Muscle of back (tissue), 3 donors: ENCODE measurements at regions not wholly inside any gene's neighbourhood (a gene's known extent, or its start where the extent isn't known, plus 50 kb on each side); places are given as distances from the start of the nearest gene placed in this dataset.
A peak's percentile ranks its signal among the peaks of the same experiment; 100 is the strongest.

Source experiments
- DNase-seq, 3 donors: peaks; one replicate each; pipeline versions ENCODE4 v3.0.0 to v3.0.0-alpha.2; 2013

DNA sequence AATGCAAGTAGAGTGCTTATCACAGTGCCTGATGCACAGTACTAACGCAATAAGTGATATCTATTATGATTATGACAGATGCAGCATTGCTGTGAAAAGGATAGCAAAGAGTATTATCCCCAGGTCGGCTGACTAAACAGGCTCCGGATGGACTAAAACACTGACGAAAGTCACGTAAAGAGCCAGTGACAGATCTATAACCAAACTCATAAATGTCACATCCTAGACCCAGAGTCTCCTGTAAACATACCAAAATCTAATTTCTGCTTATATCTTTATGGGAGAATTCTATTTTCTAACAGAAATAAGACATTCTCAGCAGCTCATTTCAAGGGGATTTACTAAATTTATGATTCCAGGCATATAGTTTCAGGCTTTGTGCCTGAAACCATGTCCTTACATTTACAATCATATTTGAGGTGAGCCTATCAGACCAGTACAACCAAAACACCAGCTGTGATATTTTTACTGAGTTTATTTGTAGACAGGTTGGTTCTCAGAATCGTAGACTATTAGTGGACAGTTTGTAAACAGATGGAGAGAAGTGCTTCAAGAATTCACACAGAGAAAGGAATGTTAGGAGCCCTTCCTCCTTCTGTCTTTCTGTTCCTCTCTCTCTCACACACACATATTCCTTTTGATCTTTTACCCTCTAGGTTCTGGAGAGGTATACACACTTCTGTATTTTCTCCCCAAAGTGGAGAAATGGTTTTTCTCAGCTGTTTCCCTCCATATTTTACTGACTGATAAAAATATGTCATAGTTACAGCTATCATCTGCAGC lies 52.4 kb upstream of the WDR26 start:
- no peak for DNase-seq

GRCh38 chr1:224488806-224489499 lies 54.4 kb upstream of the WDR26 start:
- no peak for DNase-seq

- DNase-seq = no peak
Observed at GRCh38 chr1:224489534-224490365, 55.2 kb upstream of the WDR26 start.

DNA sequence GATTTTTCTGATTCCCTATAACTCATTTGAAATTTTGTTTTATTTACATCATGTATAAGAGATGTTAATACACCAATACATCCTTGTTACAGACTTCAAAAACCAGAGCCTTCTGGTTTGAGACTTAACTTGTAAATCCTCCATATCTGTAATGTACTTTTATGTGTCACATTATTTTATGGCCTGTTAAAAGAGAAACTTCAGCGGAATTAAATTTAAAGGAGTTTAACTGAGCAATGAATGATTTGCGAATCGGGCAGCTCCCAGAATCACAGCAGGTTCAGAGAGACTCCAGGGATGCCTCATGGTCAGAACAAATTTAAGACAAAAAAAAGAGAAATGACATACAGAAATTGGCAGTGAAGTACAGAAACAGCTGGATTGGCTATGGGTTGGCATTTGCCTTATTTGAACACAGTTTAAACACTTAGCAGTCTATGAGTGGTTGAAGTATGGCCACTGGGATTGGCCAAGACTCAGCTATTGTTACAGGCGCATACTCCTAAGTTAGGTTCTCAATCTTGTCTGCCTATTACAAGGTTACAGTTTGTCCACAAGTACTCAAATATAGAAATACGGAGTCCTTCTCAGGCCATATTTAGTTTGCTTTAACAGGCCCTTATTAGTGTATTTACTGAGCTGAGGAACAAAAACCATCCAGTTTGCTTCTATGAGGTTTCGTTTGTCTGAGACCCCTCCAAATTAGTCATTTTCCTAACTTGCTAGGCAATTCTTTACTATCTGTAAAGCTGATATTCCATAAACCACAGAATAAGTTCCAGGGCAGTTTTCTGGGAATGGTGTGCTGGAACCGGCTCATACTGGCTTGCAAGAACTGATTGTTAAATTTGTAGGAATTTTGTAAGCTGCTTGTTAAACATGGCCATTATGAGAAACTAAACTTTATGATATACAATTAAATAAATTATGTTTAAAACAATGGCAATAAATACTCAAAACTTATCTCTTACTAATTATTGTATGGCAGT lies 56.2 kb upstream of the WDR26 start:
- no peak for DNase-seq

GRCh38 chr1:224492015-224492414 lies 57.4 kb upstream of the WDR26 start:
- DNase-seq = no peak

GRCh38 chr1:224492632-224493031 lies 58.0 kb upstream of the WDR26 start:
- DNase-seq = no peak

GRCh38 chr1:224493269-224493668 lies 58.7 kb upstream of the WDR26 start:
- DNase-seq = no peak

DNA sequence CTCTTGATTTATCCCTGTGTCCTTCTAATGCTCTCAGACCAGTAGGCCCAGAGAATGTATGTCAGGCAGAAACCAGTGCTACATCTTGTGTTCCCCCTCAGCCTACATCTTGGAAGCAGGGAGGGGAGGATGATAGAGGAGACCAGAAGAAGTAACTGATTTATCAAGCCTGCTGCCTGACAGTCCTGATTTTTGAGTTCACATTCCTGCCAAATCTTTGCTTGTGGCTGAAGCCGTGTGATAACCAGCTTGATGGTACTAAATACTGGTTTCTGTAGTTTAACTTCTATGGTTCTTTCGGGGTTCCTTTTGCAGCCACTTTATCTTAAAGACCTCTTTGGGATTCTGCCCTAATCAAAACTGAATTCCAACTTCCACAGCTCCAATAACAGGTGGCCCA lies 59.7 kb upstream of the WDR26 start:
- DNase-seq = no peak

GRCh38 chr1:224495866-224496265 lies 61.3 kb upstream of the WDR26 start:
- DNase-seq = no peak

DNA sequence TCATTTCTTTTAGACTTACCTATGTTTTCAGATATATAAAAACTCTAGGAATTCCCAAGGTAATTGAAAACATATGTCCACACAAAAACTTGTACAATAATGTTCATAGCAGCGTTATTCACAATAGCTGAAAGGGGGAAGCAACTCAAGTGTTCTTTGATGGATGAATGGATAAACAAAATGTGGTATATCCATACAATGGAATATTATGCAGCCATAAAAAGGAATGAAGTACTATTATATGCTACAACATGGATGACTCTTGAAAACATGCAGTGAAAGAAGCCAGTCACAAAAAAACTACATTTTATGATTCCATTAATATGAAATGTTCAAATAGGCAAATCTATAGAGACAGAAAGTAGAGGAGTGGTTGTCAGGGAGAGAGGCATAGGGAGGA lies 62.2 kb upstream of the WDR26 start:
- DNase-seq = no peak

DNA sequence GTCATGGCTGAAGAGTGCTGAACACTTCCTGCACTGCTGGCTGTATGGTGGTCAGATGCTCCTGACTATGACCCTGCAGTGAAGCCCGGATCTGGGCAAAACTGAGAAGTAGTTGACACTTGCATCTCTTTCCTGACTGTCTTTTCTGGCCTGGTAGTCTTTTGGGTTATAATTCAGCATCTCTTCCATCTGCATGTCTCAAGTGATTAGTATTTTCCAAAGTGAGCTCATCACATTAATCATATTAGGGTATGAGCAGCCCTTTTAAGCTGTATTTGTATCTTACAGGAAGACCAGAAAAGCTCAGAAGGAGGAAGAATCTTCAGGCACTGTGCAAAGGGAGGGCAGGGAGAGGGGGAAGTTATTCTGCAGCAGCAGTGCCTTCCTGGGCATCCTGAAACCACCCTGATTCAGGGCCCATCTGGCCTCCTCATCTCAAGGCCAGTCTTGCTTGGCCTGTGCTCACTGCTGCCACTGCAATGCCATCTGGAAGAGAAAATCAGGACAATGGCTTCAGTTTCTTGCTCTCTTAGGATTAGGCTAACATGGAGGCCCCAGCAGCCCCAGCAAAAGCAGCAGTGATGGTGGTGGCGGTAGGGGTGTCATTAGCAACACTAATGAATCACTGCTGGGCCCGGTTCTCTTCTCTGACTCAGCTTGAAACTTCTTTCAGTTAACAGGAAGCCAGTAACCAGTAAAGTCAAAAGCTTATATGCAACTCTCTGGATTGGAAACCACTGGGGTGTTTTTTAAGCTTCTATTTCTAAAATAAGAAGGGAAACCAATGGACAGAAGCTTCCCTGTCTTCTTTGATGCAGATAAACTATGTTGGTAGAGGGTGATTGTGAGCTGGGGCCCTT lies 63.3 kb upstream of the WDR26 start:
- peak in 2 of 3 donors; percentile 39 to 76 for DNase-seq

DNA sequence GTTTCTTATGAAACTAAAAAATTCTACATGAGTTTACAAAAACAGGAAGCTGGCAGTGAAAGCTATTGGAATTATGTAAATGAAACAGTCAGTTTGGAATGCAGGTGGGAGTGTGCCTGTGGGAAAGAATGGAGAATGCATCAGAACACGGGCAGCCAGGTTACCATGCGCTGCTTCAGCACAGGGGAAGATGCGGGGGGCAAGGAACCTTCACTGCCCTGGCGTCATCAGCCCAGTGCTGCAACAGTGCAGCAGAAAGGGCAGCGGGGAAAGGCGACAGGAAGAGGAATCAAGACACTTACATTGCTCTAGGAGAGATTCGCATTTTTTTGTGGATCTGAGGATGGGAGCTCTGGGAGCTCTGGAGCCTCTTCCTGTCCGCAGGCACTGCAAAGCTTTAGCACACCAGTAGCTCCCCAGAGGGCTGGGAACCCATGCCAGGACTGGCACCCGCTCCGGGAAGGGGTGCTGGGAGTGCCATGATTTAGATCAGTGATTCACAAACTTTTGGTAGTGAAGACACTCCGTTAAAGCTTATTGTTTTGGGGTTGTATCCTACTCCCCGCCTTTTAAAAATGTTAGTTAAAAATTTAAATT lies 64.1 kb upstream of the WDR26 start:
- peak in 2 of 3 donors; percentile 39 to 42 for DNase-seq

GRCh38 chr1:224499204-224499603 lies 64.6 kb upstream of the WDR26 start:
- no peak for DNase-seq

GRCh38 chr1:224500796-224501195 lies 66.2 kb upstream of the WDR26 start:
- DNase-seq = no peak

DNA sequence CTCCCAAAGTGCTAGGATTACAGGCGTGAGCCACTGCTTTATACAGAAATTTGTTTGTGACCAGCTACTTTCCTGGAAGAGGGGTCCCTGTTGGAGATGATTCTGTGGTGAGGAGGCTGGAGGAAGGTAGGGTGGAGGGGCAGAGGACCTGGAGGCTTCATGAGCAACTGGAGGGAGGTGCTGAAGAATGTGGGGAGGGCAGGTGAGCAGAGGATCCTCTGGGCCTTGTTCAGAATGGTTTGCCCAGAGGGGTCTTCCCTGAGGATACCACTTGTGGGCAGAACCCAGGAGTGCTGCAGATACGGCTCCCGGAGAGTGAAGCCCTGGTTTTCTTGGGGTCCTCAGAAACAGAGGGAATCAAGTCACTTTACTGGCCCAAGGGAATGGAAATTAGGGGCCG lies 67.2 kb upstream of the WDR26 start:
- no peak for DNase-seq

- peak in 1 of 3 donors; percentile 25 for DNase-seq
Observed at GRCh38 chr1:224502459-224503160, 68.0 kb upstream of the WDR26 start.

DNA sequence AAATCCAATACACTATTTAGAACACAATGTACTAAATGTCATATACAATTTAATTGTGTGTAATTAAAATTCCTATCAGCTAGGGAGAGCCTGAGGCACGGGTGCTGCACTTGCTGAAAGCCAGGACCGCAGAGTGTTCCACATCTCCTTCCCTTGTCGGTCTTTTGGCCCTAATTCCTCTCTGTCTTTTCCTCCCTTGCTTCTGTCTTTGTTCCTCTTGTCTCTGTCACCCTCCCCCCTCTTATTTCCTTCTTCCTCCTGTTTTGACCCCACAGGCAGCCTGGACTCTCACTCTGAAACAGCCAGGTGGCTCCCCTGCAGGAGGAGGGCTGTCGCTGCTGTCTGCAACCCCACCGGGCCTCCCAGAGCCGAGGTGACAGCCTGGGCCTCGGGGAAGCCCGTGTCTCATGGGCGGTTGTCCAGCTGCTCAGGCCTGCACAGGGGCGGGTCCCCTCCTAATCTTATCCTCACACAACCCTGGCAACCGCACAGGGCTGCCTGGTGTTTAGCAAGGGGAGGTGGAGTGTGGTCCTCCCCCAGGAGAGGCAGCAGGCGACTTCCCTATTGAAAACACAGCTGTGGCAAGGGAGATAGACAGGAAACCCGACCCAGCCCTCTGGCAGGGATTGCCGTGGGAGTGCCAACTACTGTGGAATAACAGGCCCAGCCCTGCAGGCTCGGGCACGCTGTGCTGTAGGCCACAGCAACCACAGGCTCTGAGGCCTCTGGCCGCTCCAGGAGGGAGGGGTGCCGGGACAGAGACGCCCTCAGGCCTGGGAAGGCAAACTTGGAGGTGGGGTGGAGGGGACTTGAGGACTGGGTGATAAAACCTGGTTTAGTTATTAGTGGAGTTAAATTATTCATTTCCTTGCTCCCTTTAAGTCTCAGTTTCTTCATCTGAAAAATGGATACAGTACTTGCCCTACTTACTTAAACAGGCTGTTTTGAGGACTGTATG lies 68.8 kb upstream of the WDR26 start:
- DNase-seq = peak; percentile 81 to 88 (median 84)
